ENCODE measurements at regions not wholly inside any gene's neighbourhood (a gene's known extent, or its start where the extent isn't known, plus 50 kb on each side); places are given as distances from the start of the nearest gene placed in this dataset.

DNA sequence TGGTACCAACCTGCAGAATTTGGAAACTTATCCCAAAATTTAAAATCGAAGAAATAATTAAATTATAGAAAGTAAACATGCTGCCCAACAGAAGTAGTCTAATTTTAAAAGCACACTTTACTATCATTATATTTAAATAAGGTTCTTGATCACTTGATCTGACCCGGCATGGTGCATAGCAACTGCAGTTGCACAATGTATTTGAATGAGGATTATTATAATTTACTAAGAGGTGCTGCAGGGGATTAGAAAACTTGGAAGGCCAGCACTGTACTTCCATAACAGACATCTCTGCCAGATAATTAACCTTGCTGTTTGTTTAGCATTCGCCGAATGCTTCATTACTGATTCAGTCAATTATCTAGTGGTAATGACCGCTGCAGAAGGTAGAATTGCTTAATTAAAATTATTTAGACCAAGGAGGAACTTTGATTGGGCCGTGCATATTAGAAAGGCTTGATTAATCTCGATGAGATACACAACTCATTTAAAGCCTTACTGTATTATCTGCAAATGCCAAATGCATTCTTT, 971.6 kb downstream of the ZPLD1 start:
- TF ChIP-seq, protein P1, sequence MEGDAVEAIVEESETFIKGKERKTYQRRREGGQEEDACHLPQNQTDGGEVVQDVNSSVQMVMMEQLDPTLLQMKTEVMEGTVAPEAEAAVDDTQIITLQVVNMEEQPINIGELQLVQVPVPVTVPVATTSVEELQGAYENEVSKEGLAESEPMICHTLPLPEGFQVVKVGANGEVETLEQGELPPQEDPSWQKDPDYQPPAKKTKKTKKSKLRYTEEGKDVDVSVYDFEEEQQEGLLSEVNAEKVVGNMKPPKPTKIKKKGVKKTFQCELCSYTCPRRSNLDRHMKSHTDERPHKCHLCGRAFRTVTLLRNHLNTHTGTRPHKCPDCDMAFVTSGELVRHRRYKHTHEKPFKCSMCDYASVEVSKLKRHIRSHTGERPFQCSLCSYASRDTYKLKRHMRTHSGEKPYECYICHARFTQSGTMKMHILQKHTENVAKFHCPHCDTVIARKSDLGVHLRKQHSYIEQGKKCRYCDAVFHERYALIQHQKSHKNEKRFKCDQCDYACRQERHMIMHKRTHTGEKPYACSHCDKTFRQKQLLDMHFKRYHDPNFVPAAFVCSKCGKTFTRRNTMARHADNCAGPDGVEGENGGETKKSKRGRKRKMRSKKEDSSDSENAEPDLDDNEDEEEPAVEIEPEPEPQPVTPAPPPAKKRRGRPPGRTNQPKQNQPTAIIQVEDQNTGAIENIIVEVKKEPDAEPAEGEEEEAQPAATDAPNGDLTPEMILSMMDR (IDR thresholded peaks at IDR 0.05; ENCODE audit: borderline replicate concordance, extremely low read depth, insufficient read depth), result no peak
- no peak overlapping the region for H3K27ac ChIP-seq (ENCODE audit: low read depth in 2 of 2, low read length in 2 of 2)
- no peak overlapping the region for H3K9ac ChIP-seq (ENCODE audit: low read length in 3 of 3)
- H3K27me3 ChIP-seq (ENCODE audit: control insufficient read depth, insufficient read depth, low read length), result no peaks in the 10 kb centered on the region
- H3K9me3 ChIP-seq (ENCODE audit: control insufficient read depth in 2 of 3, insufficient read depth in 1 of 3, low read length in 3 of 3), result no peaks in the 10 kb centered on the region
- H3K4me3 ChIP-seq (ENCODE audit: low read length in 3 of 3), result no peak overlapping the region
- no peaks in the 10 kb centered on the region for H3K4me1 ChIP-seq (ENCODE audit: control insufficient read depth in 2 of 3, insufficient read depth in 2 of 3, low read depth in 1 of 3, low read length in 3 of 3)
- H3K36me3 ChIP-seq (ENCODE audit: control insufficient read depth in 2 of 3, insufficient read depth in 3 of 3, low read length in 3 of 3), result no peaks in the 10 kb centered on the region
- no peak for DNase-seq
- no peak for FAIRE-seq
- intact Hi-C loops (cut with DNase I), result no loop called here

DNA sequence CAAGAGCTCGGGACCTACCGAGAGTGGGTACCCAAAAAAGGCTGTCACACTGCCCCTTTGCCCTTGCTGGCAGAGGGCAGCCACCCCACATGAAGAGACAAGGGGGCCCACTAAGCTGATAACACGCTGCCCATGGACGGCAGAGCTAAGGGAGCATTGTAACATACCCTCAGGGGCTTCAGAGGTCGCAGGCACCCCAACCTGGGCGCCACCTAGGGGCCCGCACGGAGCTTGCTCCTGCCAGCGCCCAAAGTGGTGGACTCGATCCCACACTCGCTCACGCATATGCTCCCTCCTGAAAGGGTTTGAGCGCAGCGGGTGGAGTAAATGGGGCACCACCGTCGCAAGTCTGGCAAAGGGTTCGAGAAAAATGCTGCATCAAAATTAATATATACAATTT, 975.4 kb downstream of the ZPLD1 start:
- Histone ChIP-seq H3K36me3 (ENCODE audit: control insufficient read depth in 2 of 3, insufficient read depth in 3 of 3, low read length in 3 of 3) (no peaks in the 10 kb centered on the region), H3K4me3 (ENCODE audit: low read length in 3 of 3) (no peak overlapping the region), H3K4me1 (ENCODE audit: control insufficient read depth in 2 of 3, insufficient read depth in 2 of 3, low read depth in 1 of 3, low read length in 3 of 3) (no peaks in the 10 kb centered on the region), H3K27ac (ENCODE audit: low read depth in 2 of 2, low read length in 2 of 2) (no peak overlapping the region), H3K9ac (ENCODE audit: low read length in 3 of 3) (no peak overlapping the region), H3K27me3 (ENCODE audit: control insufficient read depth, insufficient read depth, low read length) (no peaks in the 10 kb centered on the region), H3K9me3 (ENCODE audit: control insufficient read depth in 2 of 3, insufficient read depth in 1 of 3, low read length in 3 of 3) (no peaks in the 10 kb centered on the region)
- no peak for FAIRE-seq
- TF ChIP-seq, protein P1 (IDR thresholded peaks at IDR 0.05; ENCODE audit: borderline replicate concordance, extremely low read depth, insufficient read depth), result no peak
- DNase-seq, result no peak
- intact Hi-C loops (cut with DNase I), result no loop called here

DNA sequence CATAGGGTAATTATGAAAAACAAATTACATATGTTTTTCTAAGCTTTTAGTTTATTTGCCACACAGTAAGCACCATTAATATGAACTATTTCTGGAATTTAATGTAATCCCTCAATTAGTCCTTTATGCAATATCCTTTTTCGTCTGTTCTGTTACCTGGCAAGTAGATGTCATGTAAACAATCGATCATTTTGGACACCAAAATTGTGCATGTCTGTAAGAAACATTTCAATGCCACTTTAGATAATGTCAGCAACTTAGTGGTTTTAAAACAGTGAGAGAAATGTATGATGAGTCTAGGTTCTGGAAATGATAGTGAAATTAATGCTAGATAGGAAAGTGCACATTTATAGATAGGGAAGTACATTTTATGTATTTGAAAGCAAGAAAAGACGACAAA, 986.6 kb downstream of the ZPLD1 start:
- Histone ChIP-seq H3K36me3 (ENCODE audit: control insufficient read depth in 2 of 3, insufficient read depth in 3 of 3, low read length in 3 of 3) (no peaks in the 10 kb centered on the region), H3K27me3 (ENCODE audit: control insufficient read depth, insufficient read depth, low read length) (no peaks in the 10 kb centered on the region), H3K4me3 (ENCODE audit: low read length in 3 of 3) (no peak overlapping the region), H3K4me1 (ENCODE audit: control insufficient read depth in 2 of 3, insufficient read depth in 2 of 3, low read depth in 1 of 3, low read length in 3 of 3) (no peaks in the 10 kb centered on the region), H3K9me3 (ENCODE audit: control insufficient read depth in 2 of 3, insufficient read depth in 1 of 3, low read length in 3 of 3) (no peaks in the 10 kb centered on the region), H3K27ac (ENCODE audit: low read depth in 2 of 2, low read length in 2 of 2) (no peak overlapping the region), H3K9ac (ENCODE audit: low read length in 3 of 3) (no peak overlapping the region)
- no peak for FAIRE-seq
- DNase-seq, result no peak
- TF ChIP-seq, protein P1 (IDR thresholded peaks at IDR 0.05; ENCODE audit: borderline replicate concordance, extremely low read depth, insufficient read depth), result no peak
- intact Hi-C loops (cut with DNase I), result no loop called here

DNA sequence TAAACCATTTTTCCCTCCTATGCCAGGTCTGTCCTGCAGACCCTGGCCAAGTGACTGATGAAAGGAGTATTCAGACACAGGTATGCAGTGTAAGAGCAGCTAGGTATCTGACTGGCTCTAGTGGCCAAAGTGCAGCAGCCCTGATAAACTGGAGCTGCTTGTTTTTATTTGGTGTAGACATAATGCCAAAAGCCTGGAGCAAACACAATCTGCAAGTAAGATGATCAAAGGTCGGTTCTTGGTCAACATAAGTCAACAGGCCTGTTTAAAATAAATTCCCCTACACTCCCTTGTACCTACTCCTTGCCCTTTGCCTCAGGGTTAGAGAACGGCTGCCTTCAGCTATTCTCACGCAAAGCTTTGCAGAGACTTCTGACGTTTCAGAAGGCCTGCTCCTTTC, 1003.1 kb downstream of the ZPLD1 start:
- Histone ChIP-seq H3K4me3 (ENCODE audit: low read length in 3 of 3) (no peak overlapping the region), H3K27me3 (ENCODE audit: control insufficient read depth, insufficient read depth, low read length) (no peaks in the 10 kb centered on the region), H3K36me3 (ENCODE audit: control insufficient read depth in 2 of 3, insufficient read depth in 3 of 3, low read length in 3 of 3) (no peaks in the 10 kb centered on the region), H3K4me1 (ENCODE audit: control insufficient read depth in 2 of 3, insufficient read depth in 2 of 3, low read depth in 1 of 3, low read length in 3 of 3) (no peaks in the 10 kb centered on the region), H3K9ac (ENCODE audit: low read length in 3 of 3) (no peak overlapping the region), H3K27ac (ENCODE audit: low read depth in 2 of 2, low read length in 2 of 2) (no peak overlapping the region), H3K9me3 (ENCODE audit: control insufficient read depth in 2 of 3, insufficient read depth in 1 of 3, low read length in 3 of 3) (peaks cover 0 to 5% (median 0%) of the 10 kb centered on the region in 3 donors)
- TF ChIP-seq, protein P1 (IDR thresholded peaks at IDR 0.05; ENCODE audit: borderline replicate concordance, extremely low read depth, insufficient read depth), result no peak
- intact Hi-C loops (cut with DNase I), result no loop called here
- no peak for FAIRE-seq
- no peak for DNase-seq
